Right lobe of liver (tissue), 4 donors: ENCODE measurements at regions not wholly inside any gene's neighbourhood (a gene's known extent, or its start where the extent isn't known, plus 50 kb on each side); places are given as distances from the start of the nearest gene placed in this dataset.

Experiments
- POLR2A ChIP-seq: fragments of 450-650 bp; IDR thresholded peaks from one replicate; pipeline ENCODE4 v1.6.1; 2017; ENCODE audit warnings: antibody characterized with exemption, mild to moderate bottlenecking
- TF ChIP-seq, protein P1 (sequence below), 4 donors: fragments of 200-600 bp in 3 of 4; fragments of 450-650 bp in 1 of 4; IDR thresholded peaks; one replicate each; pipeline versions ENCODE4 v1.5.1 to v1.8.0; 2016 to 2022; ENCODE audit warnings: antibody characterized with exemption in 4 of 4, mild to moderate bottlenecking in 2 of 4
- donor health status: DM: no; HTN: no; CAD: no.
- donor health status: DM: no; HTN: no; CAD: no.
- donor health status: DM: no; HTN: yes; CAD: no.

DNA sequence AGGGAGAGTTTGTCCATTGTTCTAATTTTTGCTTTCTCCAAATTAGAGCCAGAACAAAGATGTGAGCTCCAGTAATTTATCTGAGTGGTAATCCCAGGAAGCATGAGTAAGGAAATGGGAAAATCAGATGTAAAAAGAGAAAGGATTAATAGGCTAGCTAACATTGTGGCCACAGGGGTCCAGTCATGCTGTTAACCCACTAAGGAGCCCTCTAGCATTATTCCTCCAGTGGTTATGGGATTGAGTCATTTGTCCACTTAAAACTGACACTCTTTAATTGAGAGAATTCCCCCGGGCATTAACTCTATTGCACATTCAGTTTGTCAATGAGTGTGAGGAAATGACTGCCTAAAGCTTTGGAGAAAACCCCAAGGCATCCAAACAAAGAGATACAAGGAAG, 700.3 kb upstream of the TYRP1 start:
- TF ChIP-seq POLR2A, result no peak
- TF ChIP-seq, protein P1, sequence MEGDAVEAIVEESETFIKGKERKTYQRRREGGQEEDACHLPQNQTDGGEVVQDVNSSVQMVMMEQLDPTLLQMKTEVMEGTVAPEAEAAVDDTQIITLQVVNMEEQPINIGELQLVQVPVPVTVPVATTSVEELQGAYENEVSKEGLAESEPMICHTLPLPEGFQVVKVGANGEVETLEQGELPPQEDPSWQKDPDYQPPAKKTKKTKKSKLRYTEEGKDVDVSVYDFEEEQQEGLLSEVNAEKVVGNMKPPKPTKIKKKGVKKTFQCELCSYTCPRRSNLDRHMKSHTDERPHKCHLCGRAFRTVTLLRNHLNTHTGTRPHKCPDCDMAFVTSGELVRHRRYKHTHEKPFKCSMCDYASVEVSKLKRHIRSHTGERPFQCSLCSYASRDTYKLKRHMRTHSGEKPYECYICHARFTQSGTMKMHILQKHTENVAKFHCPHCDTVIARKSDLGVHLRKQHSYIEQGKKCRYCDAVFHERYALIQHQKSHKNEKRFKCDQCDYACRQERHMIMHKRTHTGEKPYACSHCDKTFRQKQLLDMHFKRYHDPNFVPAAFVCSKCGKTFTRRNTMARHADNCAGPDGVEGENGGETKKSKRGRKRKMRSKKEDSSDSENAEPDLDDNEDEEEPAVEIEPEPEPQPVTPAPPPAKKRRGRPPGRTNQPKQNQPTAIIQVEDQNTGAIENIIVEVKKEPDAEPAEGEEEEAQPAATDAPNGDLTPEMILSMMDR (IDR thresholded peaks at IDR 0.05), result no peak
